SU-DHL-6 (cell line): ENCODE measurements at regions not wholly inside any gene's neighbourhood (a gene's known extent, or its start where the extent isn't known, plus 50 kb on each side); places are given as distances from the start of the nearest gene placed in this dataset.

ENCODE experiments used
- H2AFZ ChIP-seq: fragments of 200-600 bp; sonication (generic); 2 replicates; pipeline ENCODE4 v1.6.1; 2014; ENCODE audit warnings: low read depth, mild to moderate bottlenecking, moderate library complexity, mixed read lengths, antibody characterized with exemption, low read length; ENCODE audit not compliant: severe bottlenecking
- H3F3A ChIP-seq: fragments of 200-600 bp; shearing (Covaris generic); 2 replicates; pipeline ENCODE4 v1.6.0; 2016; ENCODE audit warnings: antibody characterized with exemption, mild to moderate bottlenecking; ENCODE audit not compliant: insufficient read depth
- H3K27ac ChIP-seq: fragments of 200-600 bp; sonication (generic); 2 replicates; pipeline ENCODE4 v1.5.1; 2016; ENCODE audit warnings: low read depth, mild to moderate bottlenecking, low read length, moderate library complexity, mixed read lengths
- H3K27me3 ChIP-seq: fragments of 200-600 bp; sonication (generic), shearing (Covaris generic); 2 replicates; pipeline ENCODE4 v1.6.0; 2014; ENCODE audit warnings: mild to moderate bottlenecking, low read length
- H3K36me3 ChIP-seq: fragments of 200-600 bp; sonication (generic); 2 replicates; pipeline ENCODE4 v1.6.1; 2014; ENCODE audit warnings: mild to moderate bottlenecking, low read length, mixed read lengths
- H3K4me2 ChIP-seq: fragments of 300-600, 200-600 bp; shearing (Covaris generic), sonication (generic); 2 replicates; pipeline ENCODE4 v1.6.0; 2014; ENCODE audit warnings: low read length, low read depth, mild to moderate bottlenecking; ENCODE audit not compliant: poor library complexity, severe bottlenecking
- H3K4me3 ChIP-seq: fragments of 200-600 bp; sonication (generic); 2 replicates; pipeline ENCODE4 v1.5.1; 2014; ENCODE audit warnings: antibody characterized with exemption, low read length, mild to moderate bottlenecking, mixed read lengths; ENCODE audit not compliant: insufficient read depth, poor library complexity, severe bottlenecking
- H3K79me2 ChIP-seq: fragments of 200-600 bp; sonication (generic); 2 replicates; pipeline ENCODE4 v1.6.1; 2014; ENCODE audit warnings: mild to moderate bottlenecking, low read length, moderate library complexity; ENCODE audit not compliant: insufficient read depth
- H3K9ac ChIP-seq: fragments of 200-600 bp; sonication (generic); 2 replicates; pipeline ENCODE4 v1.7.0; 2014; ENCODE audit warnings: mild to moderate bottlenecking, low read length
- H3K9me2 ChIP-seq: fragments of 200-600 bp; sonication (generic); replicated peaks from 2 replicates; pipeline ENCODE4 v1.6.1; 2014; ENCODE audit warnings: low read length; ENCODE audit not compliant: insufficient read depth
- H3K9me3 ChIP-seq: fragments of 200-600 bp; sonication (generic); 2 replicates; pipeline ENCODE4 v1.6.1; 2014; ENCODE audit warnings: low read length, mixed read lengths; ENCODE audit not compliant: insufficient read depth
- H4K20me1 ChIP-seq: fragments of 200-600 bp; sonication (generic); 2 replicates; pipeline ENCODE4 v1.6.1; 2014; ENCODE audit warnings: low read depth, mild to moderate bottlenecking, antibody characterized with exemption, low read length, moderate library complexity, mixed read lengths
- EZH2phosphoT487 ChIP-seq: fragments of 200-600 bp; sonication (generic), shearing (Covaris generic); conservative IDR thresholded peaks from 2 replicates; pipeline ENCODE4 v1.6.1; 2018; ENCODE audit warnings: mild to moderate bottlenecking, antibody characterized with exemption, low read length, moderate library complexity, mixed read lengths
- TF ChIP-seq, protein P1 (sequence below): fragments of 200-600 bp; sonication (generic); IDR thresholded peaks from one replicate; pipeline ENCODE4 v1.5.1; 2017; ENCODE audit warnings: antibody characterized with exemption, mild to moderate bottlenecking, low read length, moderate library complexity; ENCODE audit not compliant: insufficient read depth, poor library complexity, severe bottlenecking

DNA sequence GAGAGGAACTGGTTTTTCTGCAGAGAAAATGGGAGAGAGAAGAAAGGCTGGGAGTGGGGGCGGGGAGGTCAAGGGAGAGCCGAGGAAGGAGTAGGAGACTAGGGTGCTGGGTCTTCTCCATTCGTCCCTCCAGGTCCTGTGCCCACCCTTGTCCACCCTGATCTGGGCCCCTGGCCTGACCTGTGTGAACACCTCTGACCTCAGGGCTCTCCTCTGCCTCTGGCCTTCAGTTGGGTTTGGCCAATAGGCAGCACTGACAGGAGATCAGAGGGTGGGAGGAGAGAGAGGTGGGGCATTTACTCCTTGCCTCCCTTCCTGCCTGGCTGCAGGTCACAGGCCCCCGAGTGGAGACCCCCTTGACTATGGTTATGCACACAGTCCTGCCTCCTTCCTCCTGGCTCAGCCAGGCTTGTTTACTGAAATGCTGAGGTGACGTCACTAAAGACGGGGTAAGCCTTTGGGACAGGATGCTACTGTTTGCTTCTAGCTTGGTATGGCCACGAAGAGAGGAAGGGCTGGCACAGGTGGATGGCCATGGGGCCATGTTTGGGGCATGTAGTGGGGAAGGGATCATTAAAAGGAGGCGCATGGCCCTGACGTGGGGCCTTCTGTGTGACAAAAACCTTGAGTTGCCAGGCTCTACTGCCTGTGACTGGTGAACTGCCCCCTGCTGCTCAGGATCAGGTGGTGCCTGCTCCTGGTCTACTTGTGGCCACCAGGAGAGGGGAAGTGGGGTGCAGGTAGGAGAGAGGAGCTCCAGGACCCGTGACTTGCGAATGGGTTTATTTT is 248.7 kb upstream of the CSF3R start:
- no peak overlapping the region for H3K9ac ChIP-seq
- no peak for TF ChIP-seq EZH2phosphoT487
- TF ChIP-seq, protein P1, sequence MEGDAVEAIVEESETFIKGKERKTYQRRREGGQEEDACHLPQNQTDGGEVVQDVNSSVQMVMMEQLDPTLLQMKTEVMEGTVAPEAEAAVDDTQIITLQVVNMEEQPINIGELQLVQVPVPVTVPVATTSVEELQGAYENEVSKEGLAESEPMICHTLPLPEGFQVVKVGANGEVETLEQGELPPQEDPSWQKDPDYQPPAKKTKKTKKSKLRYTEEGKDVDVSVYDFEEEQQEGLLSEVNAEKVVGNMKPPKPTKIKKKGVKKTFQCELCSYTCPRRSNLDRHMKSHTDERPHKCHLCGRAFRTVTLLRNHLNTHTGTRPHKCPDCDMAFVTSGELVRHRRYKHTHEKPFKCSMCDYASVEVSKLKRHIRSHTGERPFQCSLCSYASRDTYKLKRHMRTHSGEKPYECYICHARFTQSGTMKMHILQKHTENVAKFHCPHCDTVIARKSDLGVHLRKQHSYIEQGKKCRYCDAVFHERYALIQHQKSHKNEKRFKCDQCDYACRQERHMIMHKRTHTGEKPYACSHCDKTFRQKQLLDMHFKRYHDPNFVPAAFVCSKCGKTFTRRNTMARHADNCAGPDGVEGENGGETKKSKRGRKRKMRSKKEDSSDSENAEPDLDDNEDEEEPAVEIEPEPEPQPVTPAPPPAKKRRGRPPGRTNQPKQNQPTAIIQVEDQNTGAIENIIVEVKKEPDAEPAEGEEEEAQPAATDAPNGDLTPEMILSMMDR: peak; percentile 24
- H3F3A ChIP-seq: no peaks in the 10 kb centered on the region
- H3K79me2 ChIP-seq: no peaks in the 10 kb centered on the region
- no peaks in the 10 kb centered on the region for H3K9me2 ChIP-seq
- H3K27ac ChIP-seq: no peak overlapping the region
- no peak overlapping the region for H2AFZ ChIP-seq
- H4K20me1 ChIP-seq: no peaks in the 10 kb centered on the region
- H3K9me3 ChIP-seq: no peaks in the 10 kb centered on the region
- H3K4me3 ChIP-seq: no peak overlapping the region
- H3K4me2 ChIP-seq: no peak overlapping the region
- no peaks in the 10 kb centered on the region for H3K36me3 ChIP-seq
- no peaks in the 10 kb centered on the region for H3K27me3 ChIP-seq

GRCh38 chr1:36730599-36730998 is 247.9 kb upstream of the CSF3R start:
- Histone ChIP-seq H3K79me2 (no peaks in the 10 kb centered on the region), H3K9me3 (no peaks in the 10 kb centered on the region), H3K36me3 (no peaks in the 10 kb centered on the region), H3K27me3 (no peaks in the 10 kb centered on the region), H3K9ac (no peak overlapping the region), H3K27ac (no peak overlapping the region), H3F3A (no peaks in the 10 kb centered on the region), H3K4me3 (no peak overlapping the region), H2AFZ (no peak overlapping the region), H3K4me2 (no peak overlapping the region), H3K9me2 (no peaks in the 10 kb centered on the region), H4K20me1 (no peaks in the 10 kb centered on the region)
- TF ChIP-seq, protein P1: no peak
- no peak for TF ChIP-seq EZH2phosphoT487

GRCh38 chr1:36729716-36730510 is 247.2 kb upstream of the CSF3R start:
- no peak overlapping the region for H3K27ac ChIP-seq
- no peaks in the 10 kb centered on the region for H3K9me2 ChIP-seq
- H3K27me3 ChIP-seq: no peaks in the 10 kb centered on the region
- no peak overlapping the region for H3K4me3 ChIP-seq
- no peaks in the 10 kb centered on the region for H3K79me2 ChIP-seq
- no peak for TF ChIP-seq EZH2phosphoT487
- TF ChIP-seq, protein P1: no peak
- no peak overlapping the region for H2AFZ ChIP-seq
- H3F3A ChIP-seq: no peaks in the 10 kb centered on the region
- H4K20me1 ChIP-seq: no peaks in the 10 kb centered on the region
- no peak overlapping the region for H3K4me2 ChIP-seq
- H3K9me3 ChIP-seq: no peaks in the 10 kb centered on the region
- H3K36me3 ChIP-seq: no peaks in the 10 kb centered on the region
- no peak overlapping the region for H3K9ac ChIP-seq
